DMS 273 (cell line): ENCODE measurements at regions not wholly inside any gene's neighbourhood (a gene's known extent, or its start where the extent isn't known, plus 50 kb on each side); places are given as distances from the start of the nearest gene placed in this dataset.
"Not testable (repeated sequence)": the region's sequence is repeated elsewhere in the genome, so short reads cannot be mapped to it uniquely, and the experiment has no call there.

Experiments
- DNase-seq: peaks from one replicate; lab custom pipeline; 2025; ENCODE audit not compliant: unreplicated experiment; lab: John Stamatoyannopoulos, UW

DNA sequence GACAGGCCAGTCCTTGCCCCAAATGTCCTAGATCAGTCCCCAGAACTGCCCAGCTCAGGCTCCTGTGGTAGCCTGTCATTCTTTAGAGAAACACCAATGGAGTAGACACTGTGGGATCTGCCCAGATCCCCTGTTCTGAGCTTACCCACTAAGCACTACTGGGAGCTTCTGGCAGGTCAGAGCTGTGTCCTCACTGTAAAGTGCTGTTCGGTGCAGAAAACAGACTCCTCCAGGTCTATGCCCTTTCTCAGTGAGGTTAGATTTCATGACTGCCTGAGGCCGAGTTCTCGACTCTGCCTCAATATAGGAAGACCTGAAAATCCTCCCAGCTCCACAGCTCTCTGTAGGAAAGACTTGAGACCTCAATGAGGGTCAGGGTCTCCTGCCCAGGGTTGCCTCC lies 67.5 kb upstream of the IGLL5 start:
- no peak for DNase-seq

DNA sequence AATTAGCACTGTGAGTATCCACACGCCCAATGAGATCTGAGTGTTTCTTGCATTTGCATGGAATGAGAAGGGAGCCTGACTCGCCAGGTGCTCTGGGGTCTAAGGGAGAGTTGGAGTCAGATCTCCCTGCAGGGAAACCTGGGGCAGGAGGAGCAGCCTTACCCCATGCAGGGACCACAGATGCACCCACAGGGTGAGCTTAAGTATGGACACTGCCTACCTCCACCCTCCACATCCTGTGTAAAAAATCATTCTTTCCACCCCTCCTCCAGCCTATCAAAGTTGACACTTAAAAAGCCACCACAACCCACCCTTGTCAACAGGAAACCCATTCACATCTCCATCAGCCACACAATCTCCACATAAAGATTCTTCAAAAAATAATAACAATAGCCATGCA lies 67.0 kb upstream of the IGLL5 start:
- no peak for DNase-seq

DNA sequence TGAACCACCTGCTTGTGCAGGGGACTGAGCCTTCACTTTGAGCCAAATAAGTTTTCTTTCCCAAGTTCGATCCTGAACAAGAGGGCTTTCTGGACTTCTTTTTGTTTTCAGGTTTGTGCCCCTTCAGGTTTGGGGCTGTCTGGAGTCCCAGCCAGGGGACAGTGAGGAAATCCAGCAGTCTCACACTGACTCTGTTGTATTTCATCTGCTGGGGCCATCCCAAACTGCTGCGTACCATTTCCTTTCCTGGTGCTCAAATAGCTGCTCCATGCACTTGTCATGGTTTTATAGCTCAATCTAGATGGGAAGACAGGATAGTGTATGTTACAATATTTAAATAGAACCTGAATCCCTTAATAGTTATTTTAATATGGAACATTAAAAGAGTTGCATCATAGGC lies 66.3 kb upstream of the IGLL5 start:
- no peak for DNase-seq

DNA sequence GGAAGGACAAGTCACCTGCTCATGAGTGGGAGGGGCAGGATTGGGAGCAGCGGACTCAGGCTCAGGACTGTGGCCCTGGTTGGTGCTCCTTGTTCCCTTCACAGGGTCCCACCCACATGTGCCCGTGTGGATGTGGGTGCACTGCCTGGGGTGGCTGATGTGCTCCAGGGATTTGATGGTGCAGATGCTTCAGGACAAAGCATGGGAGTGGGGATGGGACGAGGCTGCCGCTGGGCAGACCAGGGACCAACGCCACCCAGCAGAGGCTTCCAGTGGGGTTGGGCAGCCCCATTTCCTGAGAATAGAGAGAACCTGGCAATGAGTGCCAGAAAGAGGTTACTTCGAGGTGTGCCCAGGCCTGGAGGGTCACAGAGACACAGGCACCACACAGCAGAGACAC lies 65.5 kb upstream of the IGLL5 start:
- no peak for DNase-seq

DNA sequence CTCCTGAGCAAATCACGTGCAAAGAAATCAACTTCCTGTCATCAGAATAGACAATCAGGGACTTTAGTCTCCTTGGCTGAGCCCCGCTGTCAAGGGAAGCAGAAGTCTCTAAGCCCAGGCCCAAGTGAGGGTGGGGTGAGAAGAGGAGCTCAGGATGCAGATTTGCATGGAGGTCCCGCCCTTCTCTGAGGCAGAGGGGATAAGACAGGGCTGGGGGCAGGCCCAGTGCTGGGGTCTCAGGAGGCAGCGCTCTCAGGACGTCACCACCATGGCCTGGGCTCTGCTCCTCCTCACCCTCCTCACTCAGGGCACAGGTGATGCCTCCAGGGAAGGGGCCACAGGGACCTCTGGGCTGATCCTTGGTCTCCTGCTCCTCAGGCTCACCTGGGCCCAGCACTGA lies 65.1 kb upstream of the IGLL5 start:
- DNase-seq = not testable (repeated sequence)

DNA sequence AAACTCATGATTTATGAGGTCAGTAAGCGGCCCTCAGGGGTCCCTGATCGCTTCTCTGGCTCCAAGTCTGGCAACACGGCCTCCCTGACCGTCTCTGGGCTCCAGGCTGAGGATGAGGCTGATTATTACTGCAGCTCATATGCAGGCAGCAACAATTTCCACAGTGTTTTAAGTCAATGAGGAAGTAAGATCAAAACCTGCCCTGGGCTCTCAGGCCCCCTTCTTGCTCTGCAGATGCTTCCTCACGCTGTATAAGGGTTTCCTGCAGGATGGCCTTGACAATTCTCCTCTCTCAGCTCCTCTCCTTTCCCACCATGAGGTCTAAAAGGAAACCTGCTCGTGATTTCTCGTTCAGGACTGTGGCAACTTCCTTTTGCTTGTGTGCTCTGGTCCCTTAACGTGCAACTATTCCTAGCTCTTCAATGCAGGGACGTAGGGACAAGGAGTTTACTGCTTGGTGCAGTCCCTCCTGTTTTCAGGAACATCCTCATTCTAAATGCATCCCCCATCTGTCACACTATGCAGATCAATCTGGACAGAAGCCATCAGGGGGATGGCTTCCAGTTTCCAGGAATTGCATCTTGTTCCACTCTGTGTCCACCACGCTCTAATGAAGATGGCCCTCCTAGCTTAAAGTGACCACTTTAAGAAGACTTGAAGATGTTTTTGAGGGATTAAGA lies 64.3 kb upstream of the IGLL5 start:
- peak; percentile 41 for DNase-seq

DNA sequence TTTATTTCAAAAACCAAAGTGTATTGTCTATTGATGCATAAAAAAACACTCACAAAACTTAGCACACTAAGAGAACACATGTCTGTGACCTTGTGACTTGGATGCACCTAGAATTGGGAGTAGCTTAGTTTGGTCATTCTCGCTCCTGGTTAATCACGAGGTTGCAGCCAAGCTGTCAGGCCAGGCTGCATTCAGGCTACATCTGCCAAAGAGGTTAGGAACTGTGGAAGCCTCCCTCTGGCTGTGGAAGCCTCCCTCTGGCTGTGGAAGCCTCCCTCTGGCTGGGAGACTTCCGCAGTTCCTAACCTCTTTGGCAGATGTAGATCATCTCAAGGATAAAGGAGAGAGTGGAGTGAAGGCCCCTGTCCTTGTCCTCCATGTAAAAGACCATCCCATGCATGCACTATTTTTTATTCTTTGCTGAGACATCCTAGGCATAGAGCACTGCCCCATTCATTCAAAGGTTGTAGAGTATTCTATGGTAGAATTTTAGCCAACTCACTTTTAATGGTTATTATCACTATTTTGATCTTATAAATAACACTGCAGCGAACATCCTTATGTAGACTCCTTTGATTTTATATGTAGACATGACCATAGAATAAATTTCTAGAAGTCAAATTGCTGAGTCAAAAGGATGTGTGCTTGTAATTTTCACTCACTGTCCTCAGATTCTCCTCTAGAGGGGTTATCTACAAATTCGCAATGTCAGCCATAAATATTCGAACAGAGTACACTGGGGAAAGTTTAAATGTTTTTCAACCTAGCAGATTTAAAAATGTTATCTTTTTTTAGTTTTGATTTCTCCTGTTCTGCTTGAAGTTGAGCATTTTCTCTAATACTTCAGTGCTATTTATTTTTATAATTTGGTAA lies 63.0 kb upstream of the IGLL5 start:
- DNase-seq = peak; percentile 28

DNA sequence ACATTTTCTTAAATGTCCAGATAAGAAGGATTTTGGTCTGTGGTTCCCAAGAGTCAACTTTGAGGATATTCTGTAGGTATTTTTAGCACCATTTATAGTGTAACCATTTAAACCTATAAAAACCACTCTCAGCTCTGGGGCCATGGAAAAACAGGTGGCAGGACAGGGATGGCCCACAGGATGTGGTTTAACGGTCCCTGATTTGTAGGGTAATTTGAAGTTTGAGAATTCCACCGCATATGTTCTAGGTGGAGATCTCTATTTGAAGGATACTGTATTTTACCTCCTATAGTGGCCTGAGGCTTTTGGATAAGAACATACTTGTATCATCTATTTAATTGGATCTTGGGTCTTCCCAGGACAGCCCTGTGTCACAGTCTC lies 62.4 kb upstream of the IGLL5 start:
- no peak for DNase-seq

DNA sequence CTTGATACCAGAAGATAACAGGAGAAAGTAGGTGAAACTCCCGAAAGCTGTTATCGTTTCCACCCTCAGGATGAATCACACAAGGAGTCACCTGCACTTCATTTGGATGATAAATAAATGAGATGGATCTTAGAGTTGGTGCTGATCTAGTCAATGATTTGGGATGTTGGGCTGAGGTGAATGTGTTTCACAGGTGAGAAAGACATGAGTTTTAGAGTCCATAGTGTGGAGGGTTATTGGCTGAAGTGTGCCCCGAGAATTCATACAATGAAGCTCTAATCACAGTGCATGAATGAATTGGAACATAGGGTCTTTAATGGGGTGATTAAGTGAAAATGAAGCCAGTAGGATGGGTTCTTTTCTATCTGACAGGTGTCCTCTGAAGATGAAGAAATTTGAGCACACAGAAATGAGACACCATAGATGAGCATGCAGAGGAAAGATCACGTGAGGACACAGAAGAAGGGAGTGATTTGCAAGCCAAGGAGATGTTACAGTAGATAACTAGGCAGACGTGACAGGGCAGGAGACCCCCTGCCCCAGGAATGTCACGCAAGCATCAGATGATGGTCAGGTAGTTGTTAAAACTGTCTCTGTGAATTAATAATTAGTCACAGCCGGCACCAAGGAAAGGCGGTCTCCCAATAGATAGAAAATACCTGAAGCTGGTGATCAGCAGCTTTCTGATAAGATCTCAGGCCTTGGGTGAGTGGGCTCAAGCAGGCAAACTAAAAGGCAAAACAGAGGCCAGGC lies 60.3 kb upstream of the IGLL5 start:
- no peak for DNase-seq

DNA sequence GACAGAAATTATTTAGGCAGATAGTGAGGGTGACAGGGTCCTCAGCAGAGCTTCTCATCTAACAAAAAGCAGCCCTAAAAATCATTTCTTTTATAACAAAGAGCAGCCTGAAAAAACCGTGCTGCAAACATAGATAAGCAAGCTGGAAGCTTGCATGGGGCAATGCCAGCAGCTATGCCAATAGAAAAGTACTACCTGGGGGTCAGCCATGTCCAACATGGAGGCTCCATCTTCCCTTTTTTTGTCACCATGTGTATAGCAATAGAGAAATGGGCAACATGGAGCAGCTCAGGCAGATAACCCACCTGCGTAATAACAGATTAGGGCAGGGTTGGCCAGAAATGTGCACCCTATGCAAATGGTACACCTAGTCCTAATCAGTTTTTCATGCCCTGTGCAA lies 57.4 kb upstream of the IGLL5 start:
- DNase-seq = no peak

DNA sequence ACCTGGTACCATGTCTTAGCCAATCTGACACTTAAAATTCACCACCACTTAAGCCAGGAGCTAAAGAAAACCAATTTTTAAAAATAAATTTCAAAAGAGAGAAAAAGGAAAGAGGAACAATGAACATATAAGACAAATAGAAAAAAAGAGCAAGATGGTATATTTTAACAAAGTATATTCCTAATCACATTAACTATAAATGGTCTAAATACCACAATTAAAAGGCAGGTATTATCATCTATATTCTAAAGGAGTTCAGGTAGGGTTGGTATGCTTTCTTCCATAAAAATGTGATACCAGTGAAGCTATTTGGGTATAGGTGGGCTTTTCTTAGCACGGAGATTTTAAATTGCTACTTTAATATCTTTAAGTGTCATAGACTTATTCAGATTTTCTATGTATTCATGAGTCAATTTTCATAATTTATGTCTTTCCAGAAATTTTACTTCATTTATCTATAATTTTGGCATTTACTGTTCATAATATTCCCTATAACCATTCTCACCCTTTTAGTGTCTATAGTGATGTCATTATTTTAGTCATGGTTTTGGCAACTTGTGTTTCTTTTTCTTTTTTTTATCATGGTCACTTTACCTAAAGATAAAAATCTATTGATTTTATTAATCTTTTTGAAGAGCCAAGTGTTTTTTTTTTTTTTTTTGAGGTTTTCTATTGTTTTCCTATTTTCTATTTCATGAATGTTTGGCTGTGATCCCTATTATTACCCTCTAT lies 56.5 kb upstream of the IGLL5 start:
- no peak for DNase-seq

DNA sequence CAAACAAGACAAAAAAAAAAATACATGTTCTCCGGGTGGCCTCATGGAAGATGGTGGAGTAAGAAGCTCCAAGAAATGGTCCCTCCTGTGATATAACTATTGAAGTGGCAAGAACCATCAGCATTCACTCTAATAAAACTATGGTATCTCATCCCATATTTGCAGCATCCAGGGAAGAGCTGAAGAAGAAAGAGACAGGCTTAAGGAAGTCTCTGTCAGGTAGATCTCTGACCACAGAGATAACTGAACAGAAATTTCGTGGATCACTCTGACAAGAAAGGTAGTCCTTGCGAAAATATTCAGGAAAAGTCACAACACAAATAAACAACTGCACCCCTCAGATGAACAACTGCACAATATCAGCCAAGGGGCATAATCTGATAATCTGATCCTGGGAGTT lies 54.6 kb upstream of the IGLL5 start:
- no peak for DNase-seq

DNA sequence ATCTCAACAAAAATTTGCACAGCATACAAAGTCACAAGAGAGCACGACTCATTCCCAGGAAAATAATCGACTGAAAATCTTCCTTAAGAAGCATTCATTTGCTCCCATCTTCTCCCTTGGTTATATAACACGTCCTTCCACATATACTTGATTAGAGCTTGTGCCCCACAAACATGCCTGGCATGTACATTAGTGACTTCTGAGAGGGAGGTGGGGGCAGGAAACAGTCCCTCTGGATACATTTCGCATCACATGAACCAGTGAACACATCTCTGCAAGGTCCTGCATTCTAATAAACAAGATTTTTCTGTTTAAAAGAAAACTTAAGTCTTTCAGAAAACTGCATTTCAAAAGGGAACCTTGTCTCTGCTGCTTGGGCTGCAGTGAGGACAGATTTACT lies 54.1 kb upstream of the IGLL5 start:
- no peak for DNase-seq

DNA sequence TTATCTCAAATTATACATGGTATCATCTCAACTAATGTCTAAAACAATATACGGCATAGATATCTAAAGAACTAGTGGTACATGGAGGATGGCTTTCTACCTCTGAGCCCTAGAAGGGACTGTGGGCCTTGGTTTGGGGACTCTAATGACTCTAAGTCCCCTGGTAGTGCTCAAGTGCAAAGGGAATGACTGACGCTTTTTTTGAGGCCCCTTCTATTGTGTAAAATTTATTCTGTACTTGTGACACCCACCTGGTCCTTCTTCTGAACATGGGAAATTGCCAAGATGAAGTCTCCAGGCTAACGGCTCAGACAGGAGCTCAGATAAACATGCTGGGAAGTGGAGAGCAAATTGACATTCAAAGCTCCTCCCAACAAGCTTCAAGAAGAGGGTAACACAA lies 53.4 kb upstream of the IGLL5 start:
- no peak for DNase-seq

DNA sequence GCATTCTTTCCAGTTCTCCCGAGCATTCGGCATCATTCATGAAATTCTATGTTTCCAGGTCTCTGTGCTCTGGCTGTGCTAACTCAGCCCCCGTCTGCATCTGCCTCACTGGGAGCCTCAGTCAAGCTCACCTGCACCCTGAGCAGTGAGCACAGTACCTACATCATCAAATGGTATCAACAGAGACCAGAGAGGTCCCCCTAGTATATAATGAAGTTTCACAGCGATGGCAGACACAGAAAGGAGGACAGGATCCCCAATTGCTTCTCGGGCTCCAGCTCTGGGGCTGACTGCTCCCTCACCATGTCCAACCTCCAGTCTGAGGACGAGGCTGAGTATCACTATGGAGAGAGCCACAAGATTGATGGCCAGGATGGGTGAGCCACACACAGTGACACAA lies 52.8 kb upstream of the IGLL5 start:
- no peak for DNase-seq

DNA sequence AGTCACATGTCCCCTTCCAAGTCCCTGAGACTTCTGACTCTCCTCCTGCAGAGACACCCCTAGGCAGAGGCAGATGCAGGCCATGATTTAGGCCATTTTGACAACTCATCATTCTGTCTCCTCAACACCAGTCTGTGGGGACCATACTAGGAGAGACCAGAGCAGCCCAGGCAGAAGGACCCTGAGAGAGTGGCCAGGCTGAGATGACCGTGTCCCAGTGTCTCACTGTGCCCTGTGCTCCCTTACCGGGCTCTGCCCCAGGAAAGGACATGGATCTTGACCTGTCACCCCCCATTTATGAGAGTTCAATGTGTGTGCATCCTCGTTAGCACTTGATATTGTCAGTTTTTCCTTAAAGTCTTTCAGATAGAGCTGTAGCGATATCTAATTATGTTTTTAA lies 52.4 kb upstream of the IGLL5 start:
- DNase-seq = no peak

DNA sequence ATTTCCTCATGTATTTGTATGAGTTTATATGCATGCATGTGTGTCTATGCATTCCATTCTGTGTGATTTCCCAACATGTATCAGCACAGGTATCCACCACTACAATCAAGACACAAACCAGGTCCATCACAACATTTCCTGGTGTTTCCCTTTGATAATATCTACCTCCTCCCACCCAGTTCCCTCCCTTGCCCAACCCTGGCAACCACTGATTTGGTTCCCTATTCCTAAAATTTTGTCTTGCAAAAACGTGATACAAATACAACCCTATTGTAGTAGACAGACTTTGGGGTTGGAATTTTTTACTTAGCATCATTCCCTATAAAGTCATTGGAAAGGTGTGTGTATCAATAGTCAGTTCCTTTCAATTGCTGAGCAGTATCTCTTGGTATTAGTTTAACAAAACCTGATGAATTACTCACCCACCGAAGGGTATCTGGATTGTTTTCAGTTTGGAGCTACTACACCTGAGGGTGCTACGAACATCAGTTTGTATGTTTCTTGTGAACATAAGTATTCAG lies 51.8 kb upstream of the IGLL5 start:
- no peak for DNase-seq

DNA sequence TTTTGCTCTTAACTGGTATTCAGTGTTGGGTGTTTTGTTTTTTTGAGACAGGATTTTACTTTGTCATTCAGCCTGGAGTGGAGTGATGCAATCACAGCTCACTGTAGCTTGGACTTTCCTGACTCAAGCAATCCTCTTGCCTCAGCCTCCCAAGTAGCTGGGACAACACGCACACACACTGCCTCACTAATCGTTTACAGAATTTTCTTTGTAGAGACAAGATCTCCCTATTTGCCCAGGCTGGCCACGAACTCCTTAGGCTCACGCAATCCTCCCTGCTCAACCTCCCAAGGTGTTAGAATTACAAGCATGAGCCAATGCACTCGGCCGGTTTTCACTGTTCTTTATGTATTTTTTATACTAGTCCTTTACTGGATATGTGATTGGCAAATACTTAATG lies 51.0 kb upstream of the IGLL5 start:
- DNase-seq = no peak
